GM10248 (cell line): ENCODE measurements at regions not wholly inside any gene's neighbourhood (a gene's known extent, or its start where the extent isn't known, plus 50 kb on each side); places are given as distances from the start of the nearest gene placed in this dataset.
"Not testable (repeated sequence)": the region's sequence is repeated elsewhere in the genome, so short reads cannot be mapped to it uniquely, and the experiment has no call there.

Source experiments
- CTCF ChIA-PET: fragments of 300-600 bp; sonication (Branson Sonifier 250); formaldehyde crosslinking; extraction: SDS; loops from one replicate; lab custom pipeline; 2021; ENCODE audit warnings: antibody characterized with exemption; lab: Yijun Ruan, JAX
- POLR2A ChIA-PET: fragments of 350-650 bp; sonication (Branson Sonifier 250); formaldehyde crosslinking; extraction: SDS; loops from one replicate; lab custom pipeline; 2020; ENCODE audit warnings: antibody characterized with exemption; lab: Yijun Ruan, JAX
- DNase-seq: peaks from one replicate; pipeline ENCODE4 v3.0.0; 2012; ENCODE audit errors: extremely low spot score
- TF ChIP-seq, protein P1 (sequence below): IDR thresholded peaks from 2 replicates; pipeline ENCODE4 v1.5.1; 2012; ENCODE audit warnings: mild to moderate bottlenecking, low read depth; ENCODE audit errors: extremely low read depth, missing control alignments, control extremely low read depth

- TF ChIP-seq, protein P1, sequence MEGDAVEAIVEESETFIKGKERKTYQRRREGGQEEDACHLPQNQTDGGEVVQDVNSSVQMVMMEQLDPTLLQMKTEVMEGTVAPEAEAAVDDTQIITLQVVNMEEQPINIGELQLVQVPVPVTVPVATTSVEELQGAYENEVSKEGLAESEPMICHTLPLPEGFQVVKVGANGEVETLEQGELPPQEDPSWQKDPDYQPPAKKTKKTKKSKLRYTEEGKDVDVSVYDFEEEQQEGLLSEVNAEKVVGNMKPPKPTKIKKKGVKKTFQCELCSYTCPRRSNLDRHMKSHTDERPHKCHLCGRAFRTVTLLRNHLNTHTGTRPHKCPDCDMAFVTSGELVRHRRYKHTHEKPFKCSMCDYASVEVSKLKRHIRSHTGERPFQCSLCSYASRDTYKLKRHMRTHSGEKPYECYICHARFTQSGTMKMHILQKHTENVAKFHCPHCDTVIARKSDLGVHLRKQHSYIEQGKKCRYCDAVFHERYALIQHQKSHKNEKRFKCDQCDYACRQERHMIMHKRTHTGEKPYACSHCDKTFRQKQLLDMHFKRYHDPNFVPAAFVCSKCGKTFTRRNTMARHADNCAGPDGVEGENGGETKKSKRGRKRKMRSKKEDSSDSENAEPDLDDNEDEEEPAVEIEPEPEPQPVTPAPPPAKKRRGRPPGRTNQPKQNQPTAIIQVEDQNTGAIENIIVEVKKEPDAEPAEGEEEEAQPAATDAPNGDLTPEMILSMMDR = no peak
- ChIA-PET CTCF (no interaction called here), POLR2A (no interaction called here)
- no peak for DNase-seq
Observed at GRCh38 chr12:43241986-43242385, 310.0 kb downstream of the ADAMTS20 start.

- POLR2A ChIA-PET = no interaction called here
- TF ChIP-seq, protein P1 = no peak
- CTCF ChIA-PET = interaction anchor here (0.6 kb wide), 1 partner anchor 28 kb away, joined by 3 read pairs; no protein-coding TSS in a partner anchor
- DNase-seq = no peak
Observed at GRCh38 chr12:43238281-43238680, 313.7 kb downstream of the ADAMTS20 start.

DNA sequence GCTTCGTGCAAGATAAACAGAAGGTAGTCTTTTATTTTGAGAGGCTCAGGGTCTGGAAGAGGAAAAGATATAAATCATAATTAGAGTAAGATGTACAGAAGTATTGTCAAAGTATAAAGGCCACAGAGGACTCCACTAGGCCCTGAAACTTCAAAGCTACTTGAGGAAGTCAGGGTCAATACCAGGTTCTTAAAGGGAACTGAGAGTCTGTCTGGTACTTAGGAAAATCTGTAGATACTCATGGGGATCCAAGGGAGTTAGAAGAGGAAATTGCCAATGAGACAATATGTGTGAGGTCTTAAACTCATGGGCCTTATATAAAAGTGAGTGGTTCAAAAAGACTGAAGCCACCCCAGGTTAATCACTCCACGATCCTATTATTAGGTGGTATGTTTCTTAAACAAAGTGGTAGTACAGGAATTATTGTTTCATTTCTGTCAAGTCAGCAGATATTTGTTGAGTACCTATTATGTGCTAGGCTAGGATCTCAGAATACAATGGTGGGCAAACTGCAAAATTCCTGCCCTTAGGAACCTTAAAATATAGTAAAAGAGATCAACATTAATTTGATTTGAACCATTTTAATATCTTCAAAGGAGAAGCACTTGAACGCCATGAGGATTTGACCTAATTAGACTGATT is 314.6 kb downstream of the ADAMTS20 start:
- TF ChIP-seq, protein P1 = no peak
- POLR2A ChIA-PET = no interaction called here
- CTCF ChIA-PET = no interaction called here
- no peak for DNase-seq

GRCh38 chr12:43235721-43236120 is 316.3 kb downstream of the ADAMTS20 start:
- TF ChIP-seq, protein P1 = no peak
- DNase-seq = no peak
- POLR2A ChIA-PET = no interaction called here
- CTCF ChIA-PET = interaction anchor here (1.6 to 2.0 kb wide), 2 partner anchors 11 to 17 kb away, joined by 3 to 7 read pairs; no protein-coding TSS in a partner anchor

DNA sequence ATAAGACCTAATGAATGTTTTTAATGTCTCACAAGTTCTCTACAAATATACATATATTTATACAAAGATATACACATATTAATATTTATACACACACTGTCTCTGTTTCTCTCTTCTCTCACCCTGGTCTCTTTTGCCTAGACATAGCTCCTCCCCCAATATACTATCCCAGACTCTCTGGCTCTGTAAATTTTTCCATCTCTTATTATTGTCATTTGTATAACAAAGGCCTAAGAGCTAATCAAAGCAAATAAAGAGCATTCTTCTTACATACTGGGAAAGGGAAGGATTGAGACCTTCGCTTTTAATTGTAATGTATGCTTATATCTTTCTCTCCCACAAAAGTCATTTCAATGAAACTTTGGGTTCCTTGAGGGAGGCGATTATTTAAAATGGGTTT is 318.1 kb downstream of the ADAMTS20 start:
- ChIA-PET CTCF (no interaction called here), POLR2A (no interaction called here)
- TF ChIP-seq, protein P1 = no peak
- no peak for DNase-seq

DNA sequence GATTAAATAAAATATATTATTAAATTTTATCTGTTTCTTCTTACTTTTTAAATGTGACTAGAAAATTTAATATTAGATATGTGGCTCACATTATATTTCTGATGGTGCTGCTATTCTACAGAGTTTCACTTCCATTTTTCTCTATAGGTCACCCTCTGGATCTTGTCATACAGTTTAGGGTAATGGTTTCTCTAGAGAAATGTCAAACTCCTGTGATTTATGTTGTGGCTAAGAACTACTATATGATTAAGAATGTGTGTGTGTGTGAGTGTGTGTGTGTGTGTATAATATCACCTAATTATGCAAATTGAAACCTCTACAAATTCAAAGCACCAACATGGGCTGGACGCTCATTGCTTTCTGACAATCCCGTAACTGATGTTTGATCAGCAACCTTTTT is 325.9 kb downstream of the ADAMTS20 start:
- ChIA-PET CTCF (no interaction called here), POLR2A (no interaction called here)
- TF ChIP-seq, protein P1 = no peak
- no peak for DNase-seq

DNA sequence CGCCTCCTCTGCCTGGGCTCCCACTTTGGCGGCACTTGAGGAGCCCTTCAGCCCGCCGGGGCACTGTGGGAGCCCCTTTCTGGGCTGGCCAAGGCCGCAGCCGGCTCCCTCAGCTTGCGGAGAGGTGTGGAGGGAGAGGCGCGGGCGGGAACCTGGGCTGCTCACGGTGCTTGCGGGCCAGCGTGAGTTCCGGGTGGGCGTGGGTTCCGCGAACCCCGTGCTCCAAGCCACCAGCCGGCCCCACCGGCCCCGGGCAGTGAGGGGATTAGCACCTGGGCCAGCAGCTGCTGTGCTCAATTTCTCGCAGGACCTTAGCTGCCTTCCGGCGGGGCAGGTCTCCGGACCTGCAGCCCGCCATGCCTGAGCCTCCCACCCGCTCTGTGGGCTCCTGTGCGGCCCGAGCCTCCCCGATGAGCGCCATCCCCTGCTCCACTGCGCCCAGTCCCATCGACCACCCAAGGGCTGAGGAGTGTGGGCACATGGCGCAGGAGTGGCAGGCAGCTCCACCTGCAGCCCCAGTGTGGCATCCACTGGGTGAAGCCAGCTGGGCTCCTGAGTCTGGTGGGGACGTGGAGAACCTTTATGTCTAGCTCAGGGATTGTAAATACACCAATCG is 327.7 kb downstream of the ADAMTS20 start:
- POLR2A ChIA-PET = not testable (repeated sequence)

More for the DNA sequence above, 327.7 kb downstream of the ADAMTS20 start:
- not testable (repeated sequence) for DNase-seq
- CTCF ChIA-PET = interaction anchor here (1.7 kb wide), 2 partner anchors 11 kb away, joined by 4 to 7 read pairs; no protein-coding TSS in a partner anchor
